ENCODE measurements at regions not wholly inside any gene's neighbourhood (a gene's known extent, or its start where the extent isn't known, plus 50 kb on each side); places are given as distances from the start of the nearest gene placed in this dataset.

- H3K4me1 ChIP-seq (ENCODE audit: control insufficient read depth in 1 of 2, insufficient read depth in 2 of 2, low read length in 2 of 2): no peaks in the 10 kb centered on the region
- no peak overlapping the region for H3K27ac ChIP-seq (ENCODE audit: low read depth, low read length)
- RAD21 ChIA-PET (ENCODE audit: low non-redundant PET in 1 of 2, low total read pairs in 2 of 2, uncharacterized antibody in 2 of 2, unreplicated experiment in 2 of 2): no interaction called here
- CTCF ChIA-PET: no interaction called here
- H3K79me2 ChIP-seq (ENCODE audit: insufficient read depth, low read length): no peaks in the 10 kb centered on the region
- no peak overlapping the region for H3K4me3 ChIP-seq (replicated peaks in 1 of 2; ENCODE audit: low read depth in 1 of 2, low read length in 2 of 2)
- intact Hi-C loops (cut with micrococcal nuclease): no loop called here
- no peaks in the 10 kb centered on the region for H3K36me3 ChIP-seq (ENCODE audit: control insufficient read depth in 1 of 2, insufficient read depth in 2 of 2, low read length in 2 of 2)
- DNase-seq (ENCODE audit: low read depth, low spot score): no peak
- H3K9me2 ChIP-seq (ENCODE audit: insufficient read depth): no peaks in the 10 kb centered on the region
- no peak for TF ChIP-seq EGR1 (IDR thresholded peaks at IDR 0.05; ENCODE audit: low read depth)
- TF ChIP-seq EZH2phosphoT487 (IDR thresholded peaks at IDR 0.05; ENCODE audit: borderline replicate concordance): no peak
- TF ChIP-seq TCF7L2 (IDR thresholded peaks at IDR 0.05; ENCODE audit: borderline replicate concordance, extremely low read depth, insufficient read depth, insufficient read length): no peak
- TF ChIP-seq YY1 (IDR thresholded peaks at IDR 0.05; ENCODE audit: extremely low read depth, insufficient replicate concordance, low read depth, low read length): no peak
- H3K4me2 ChIP-seq (ENCODE audit: low read length): no peak overlapping the region
- H3K9ac ChIP-seq (ENCODE audit: low read length): no peak overlapping the region
- H2AFZ ChIP-seq (ENCODE audit: low read depth, low read length, poor library complexity, severe bottlenecking): no peak overlapping the region
- no peaks in the 10 kb centered on the region for H4K20me1 ChIP-seq (ENCODE audit: insufficient read depth)
- H3K9me3 ChIP-seq (ENCODE audit: control insufficient read depth in 1 of 2, insufficient read depth in 1 of 2, low read depth in 1 of 2, low read length in 2 of 2): no peaks in the 10 kb centered on the region
- no peak for ATAC-seq
- no TSS peak for BruUV-seq (replicated peaks)
- peaks cover 32% of the 10 kb centered on the region; the same call in 1 of the 2 replicates for H3K27me3 ChIP-seq (ENCODE audit: insufficient read depth, low read length)
- POLR2A ChIA-PET: no interaction called here
Measured at GRCh38 chr9:2970864-2971263, 127.0 kb upstream of the PUM3 start.

DNA sequence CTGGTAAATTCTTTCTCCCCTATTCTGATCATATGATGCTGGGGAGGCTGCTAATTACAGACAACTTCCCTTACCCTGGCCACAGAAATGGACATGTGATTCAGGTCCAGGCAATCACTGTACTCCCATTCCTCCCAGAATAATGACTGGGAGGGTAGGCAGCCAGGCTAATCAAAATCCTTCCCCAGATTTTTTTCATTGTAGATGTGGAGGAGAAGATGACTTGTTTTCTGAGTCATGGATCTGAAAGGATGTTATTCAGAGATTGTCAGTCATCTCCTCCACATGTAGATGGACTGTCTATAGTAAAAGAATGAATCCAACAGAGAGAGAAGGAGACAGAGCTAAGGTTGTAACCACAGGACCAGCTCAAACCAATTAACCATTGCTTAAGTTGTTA lies 123.9 kb upstream of the PUM3 start:
- DNase-seq (ENCODE audit: low read depth, low spot score) (no peak), ATAC-seq (no peak)
- RAD21 ChIA-PET (ENCODE audit: low non-redundant PET in 1 of 2, low total read pairs in 2 of 2, uncharacterized antibody in 2 of 2, unreplicated experiment in 2 of 2): no interaction called here
- H3K79me2 ChIP-seq (ENCODE audit: insufficient read depth, low read length): no peaks in the 10 kb centered on the region
- H3K4me3 ChIP-seq (replicated peaks in 1 of 2; ENCODE audit: low read depth in 1 of 2, low read length in 2 of 2): no peak overlapping the region
- no peaks in the 10 kb centered on the region for H4K20me1 ChIP-seq (ENCODE audit: insufficient read depth)
- H3K4me1 ChIP-seq (ENCODE audit: control insufficient read depth in 1 of 2, insufficient read depth in 2 of 2, low read length in 2 of 2): no peaks in the 10 kb centered on the region
- no TSS peak for BruUV-seq (replicated peaks)
- no peak overlapping the region for H2AFZ ChIP-seq (ENCODE audit: low read depth, low read length, poor library complexity, severe bottlenecking)
- no peak overlapping the region for H3K9ac ChIP-seq (ENCODE audit: low read length)
- H3K36me3 ChIP-seq (ENCODE audit: control insufficient read depth in 1 of 2, insufficient read depth in 2 of 2, low read length in 2 of 2): no peaks in the 10 kb centered on the region
- H3K27me3 ChIP-seq (ENCODE audit: insufficient read depth, low read length): peaks cover 53% of the 10 kb centered on the region
- H3K4me2 ChIP-seq (ENCODE audit: low read length): no peak overlapping the region
- no peaks in the 10 kb centered on the region for H3K9me3 ChIP-seq (ENCODE audit: control insufficient read depth in 1 of 2, insufficient read depth in 1 of 2, low read depth in 1 of 2, low read length in 2 of 2)
- TF ChIP-seq YY1 (IDR thresholded peaks at IDR 0.05; ENCODE audit: extremely low read depth, insufficient replicate concordance, low read depth, low read length): no peak
- no peak for TF ChIP-seq POLR2A (IDR thresholded peaks at IDR 0.05; ENCODE audit: borderline replicate concordance, extremely low read depth, insufficient read depth, insufficient read length)
- no peak for TF ChIP-seq ELF1 (IDR thresholded peaks at IDR 0.05; ENCODE audit: borderline replicate concordance, low read depth)
- no peak for TF ChIP-seq FOSL1 (IDR thresholded peaks at IDR 0.05; ENCODE audit: low read depth)
- TF ChIP-seq RAD21 (IDR thresholded peaks at IDR 0.05; ENCODE audit: low read depth): no peak
- TF ChIP-seq, protein P1, sequence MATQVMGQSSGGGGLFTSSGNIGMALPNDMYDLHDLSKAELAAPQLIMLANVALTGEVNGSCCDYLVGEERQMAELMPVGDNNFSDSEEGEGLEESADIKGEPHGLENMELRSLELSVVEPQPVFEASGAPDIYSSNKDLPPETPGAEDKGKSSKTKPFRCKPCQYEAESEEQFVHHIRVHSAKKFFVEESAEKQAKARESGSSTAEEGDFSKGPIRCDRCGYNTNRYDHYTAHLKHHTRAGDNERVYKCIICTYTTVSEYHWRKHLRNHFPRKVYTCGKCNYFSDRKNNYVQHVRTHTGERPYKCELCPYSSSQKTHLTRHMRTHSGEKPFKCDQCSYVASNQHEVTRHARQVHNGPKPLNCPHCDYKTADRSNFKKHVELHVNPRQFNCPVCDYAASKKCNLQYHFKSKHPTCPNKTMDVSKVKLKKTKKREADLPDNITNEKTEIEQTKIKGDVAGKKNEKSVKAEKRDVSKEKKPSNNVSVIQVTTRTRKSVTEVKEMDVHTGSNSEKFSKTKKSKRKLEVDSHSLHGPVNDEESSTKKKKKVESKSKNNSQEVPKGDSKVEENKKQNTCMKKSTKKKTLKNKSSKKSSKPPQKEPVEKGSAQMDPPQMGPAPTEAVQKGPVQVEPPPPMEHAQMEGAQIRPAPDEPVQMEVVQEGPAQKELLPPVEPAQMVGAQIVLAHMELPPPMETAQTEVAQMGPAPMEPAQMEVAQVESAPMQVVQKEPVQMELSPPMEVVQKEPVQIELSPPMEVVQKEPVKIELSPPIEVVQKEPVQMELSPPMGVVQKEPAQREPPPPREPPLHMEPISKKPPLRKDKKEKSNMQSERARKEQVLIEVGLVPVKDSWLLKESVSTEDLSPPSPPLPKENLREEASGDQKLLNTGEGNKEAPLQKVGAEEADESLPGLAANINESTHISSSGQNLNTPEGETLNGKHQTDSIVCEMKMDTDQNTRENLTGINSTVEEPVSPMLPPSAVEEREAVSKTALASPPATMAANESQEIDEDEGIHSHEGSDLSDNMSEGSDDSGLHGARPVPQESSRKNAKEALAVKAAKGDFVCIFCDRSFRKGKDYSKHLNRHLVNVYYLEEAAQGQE (IDR thresholded peaks at IDR 0.05; ENCODE audit: low read depth): no peak
- no peak for TF ChIP-seq MAX (IDR thresholded peaks at IDR 0.05)
- TF ChIP-seq EGR1 (IDR thresholded peaks at IDR 0.05; ENCODE audit: low read depth): no peak
- no peak for TF ChIP-seq EZH2phosphoT487 (IDR thresholded peaks at IDR 0.05; ENCODE audit: borderline replicate concordance)
- no peak for TF ChIP-seq ZFX (IDR thresholded peaks at IDR 0.05)
- no peak for TF ChIP-seq SRF (IDR thresholded peaks at IDR 0.05; ENCODE audit: low read depth)
- H3K9me2 ChIP-seq (ENCODE audit: insufficient read depth): no peaks in the 10 kb centered on the region
- intact Hi-C loops (cut with micrococcal nuclease): no loop called here
- H3K27ac ChIP-seq (ENCODE audit: low read depth, low read length): no peak overlapping the region
- CTCF ChIA-PET: no interaction called here
- POLR2A ChIA-PET: no interaction called here

Data from HCT116 (cell line).